PC-3 (cell line): ENCODE measurements at regions not wholly inside any gene's neighbourhood (a gene's known extent, or its start where the extent isn't known, plus 50 kb on each side); places are given as distances from the start of the nearest gene placed in this dataset.

Experiments
- ATAC-seq: fragments of 200-7000 bp; cut with Tn5 transposase; 2 replicates; pipeline ENCODE4 v1.9.1; 2020; ENCODE audit warnings: mild to moderate bottlenecking, moderate library complexity
- BruUV-seq: library from RNA; stranded (reverse); fragments of 400-500 nt; replicated peaks from 2 replicates; lab custom pipeline; 2021; lab: Mats Ljungman, UMichigan
- CTCF ChIA-PET: fragments of 300-600 bp; sonication (Branson Sonifier 250); formaldehyde crosslinking; loops from one replicate; lab custom pipeline; 2022; ENCODE audit warnings: antibody characterized with exemption; lab: Charles Lee
- POLR2A ChIA-PET: fragments of 300-600 bp; sonication (Branson Sonifier 250); formaldehyde crosslinking; loops from one replicate; lab custom pipeline; 2022; ENCODE audit warnings: antibody characterized with exemption; ENCODE audit not compliant: unreplicated experiment; lab: Charles Lee
- DNase-seq: peaks from one replicate; pipeline ENCODE4 v3.0.0-alpha.2; 2015
- H2AFZ ChIP-seq: fragments of 300-600 bp; sonication (generic); 2 replicates; pipeline ENCODE4 v1.6.0; 2016; ENCODE audit warnings: antibody characterized with exemption, low read length
- H3F3A ChIP-seq: fragments of 300-600 bp; sonication (generic); one replicate; pipeline ENCODE4 v1.6.0; 2017; ENCODE audit warnings: antibody characterized with exemption, low read length, control low read depth, mild to moderate bottlenecking; ENCODE audit not compliant: unreplicated experiment
- H3K27ac ChIP-seq: fragments of 300-600 bp; sonication (generic); 2 replicates; pipeline ENCODE4 v1.5.1; 2016; ENCODE audit warnings: mild to moderate bottlenecking, low read length
- H3K27me3 ChIP-seq: fragments of 300-600 bp; sonication (generic); 2 replicates; pipeline ENCODE4 v1.6.1; 2016; ENCODE audit warnings: low read length, mixed read lengths
- H3K36me3 ChIP-seq: fragments of 300-600 bp; sonication (generic); 2 replicates; pipeline ENCODE4 v1.6.1; 2016; ENCODE audit warnings: low read depth, mixed run types, low read length, mixed read lengths
- H3K4me1 ChIP-seq: fragments of 300-600 bp; sonication (generic); 2 replicates; pipeline ENCODE4 v1.5.1; 2016; ENCODE audit warnings: low read length; ENCODE audit not compliant: insufficient read depth
- H3K4me2 ChIP-seq: fragments of 300-600 bp; sonication (generic); 2 replicates; pipeline ENCODE4 v1.6.0; 2016; ENCODE audit warnings: low read length
- H3K4me3 ChIP-seq: fragments of 300-600 bp; sonication (generic); 2 replicates; pipeline ENCODE4 v1.5.1; 2016; ENCODE audit warnings: mild to moderate bottlenecking, low read length, mixed read lengths
- H3K79me2 ChIP-seq: fragments of 300-600 bp; sonication (generic); 2 replicates; pipeline ENCODE4 v1.6.1; 2017; ENCODE audit warnings: low read length, mixed read lengths
- H3K9ac ChIP-seq: fragments of 300-600 bp; sonication (generic); 2 replicates; pipeline ENCODE4 v1.6.0; 2016; ENCODE audit warnings: mild to moderate bottlenecking, low read length
- H3K9me2 ChIP-seq: fragments of 300-600 bp; sonication (generic); replicated peaks from 2 replicates; pipeline ENCODE4 v1.6.1; 2016; ENCODE audit warnings: mixed run types, low read length, mixed read lengths
- H3K9me3 ChIP-seq: fragments of 300-600 bp; sonication (generic); 2 replicates; pipeline ENCODE4 v1.6.1; 2016; ENCODE audit warnings: low read length, mixed read lengths
- H4K20me1 ChIP-seq: fragments of 300-600 bp; sonication (generic); 2 replicates; pipeline ENCODE4 v1.6.1; 2016; ENCODE audit warnings: low read length, mixed read lengths
- CTCF ChIP-seq: fragments of 300-600 bp; sonication (generic); conservative IDR thresholded peaks from 2 replicates; pipeline ENCODE4 v1.5.1; 2017; ENCODE audit warnings: antibody characterized with exemption, low read depth, mild to moderate bottlenecking, low read length
- EZH2 ChIP-seq: fragments of 300-600 bp; sonication (generic); IDR thresholded peaks from one replicate; pipeline ENCODE4 v1.6.1; 2017; ENCODE audit warnings: antibody characterized with exemption, mild to moderate bottlenecking, low read length; ENCODE audit not compliant: unreplicated experiment
- EZH2phosphoT487 ChIP-seq: fragments of 300-600 bp; sonication (generic); IDR thresholded peaks from 2 replicates; pipeline ENCODE4 v1.6.1; 2018; ENCODE audit warnings: mild to moderate bottlenecking, antibody characterized with exemption, low read length, borderline replicate concordance
- intact Hi-C: fragments of 100-400 bp; cut with micrococcal nuclease; formaldehyde crosslinking; loops from 2 replicates; pipeline ENCODE4 v1.9.0; 2023

GRCh38 chr2:206858687-206859329, 80.5 kb upstream of the CPO start:
- no peak for ATAC-seq

GRCh38 chr2:206859330-206859739, 80.0 kb upstream of the CPO start:
- ChIA-PET POLR2A (no interaction called here), CTCF (no interaction called here)
- Histone ChIP-seq H3K27me3 (no peaks in the 10 kb centered on the region), H3K9me2 (no peaks in the 10 kb centered on the region; the same call in 1 of the 2 replicates), H4K20me1 (no peaks in the 10 kb centered on the region), H3K4me1 (no peaks in the 10 kb centered on the region), H3F3A (no peaks in the 10 kb centered on the region), H3K9me3 (no peaks in the 10 kb centered on the region), H3K79me2 (no peaks in the 10 kb centered on the region), H3K9ac (no peak overlapping the region), H3K4me3 (no peak overlapping the region), H3K27ac (no peak overlapping the region), H3K4me2 (no peak overlapping the region), H3K36me3 (no peaks in the 10 kb centered on the region), H2AFZ (no peak overlapping the region)
- intact Hi-C loops = no loop called here
- TF ChIP-seq CTCF = no peak
- TF ChIP-seq EZH2 = no peak
- TF ChIP-seq EZH2phosphoT487 = no peak
- ATAC-seq = no peak
- no peak for DNase-seq
- no TSS peak for BruUV-seq

More at GRCh38 chr2:206858687-206859329, 80.5 kb upstream of the CPO start:
- Histone ChIP-seq H4K20me1 (no peaks in the 10 kb centered on the region), H3K27ac (no peak overlapping the region), H3K4me2 (no peak overlapping the region), H3K9me2 (no peaks in the 10 kb centered on the region; the same call in 1 of the 2 replicates), H3K9ac (no peak overlapping the region), H2AFZ (no peak overlapping the region), H3K36me3 (no peaks in the 10 kb centered on the region), H3K27me3 (no peaks in the 10 kb centered on the region), H3F3A (no peaks in the 10 kb centered on the region), H3K79me2 (no peaks in the 10 kb centered on the region), H3K9me3 (no peaks in the 10 kb centered on the region), H3K4me1 (no peaks in the 10 kb centered on the region), H3K4me3 (no peak overlapping the region)
- ChIA-PET CTCF (no interaction called here), POLR2A (no interaction called here)
- no TSS peak for BruUV-seq
- DNase-seq = no peak
- intact Hi-C loops = no loop called here
- TF ChIP-seq CTCF (no peak), EZH2 (no peak), EZH2phosphoT487 (no peak)

- Histone ChIP-seq H2AFZ (no peak overlapping the region), H3K4me3 (no peak overlapping the region), H3K79me2 (no peaks in the 10 kb centered on the region), H3K9me2 (no peaks in the 10 kb centered on the region), H3K36me3 (no peaks in the 10 kb centered on the region), H3K4me2 (no peak overlapping the region), H3K27me3 (no peaks in the 10 kb centered on the region), H3K4me1 (no peaks in the 10 kb centered on the region), H3K9ac (no peak overlapping the region), H4K20me1 (no peaks in the 10 kb centered on the region), H3F3A (no peaks in the 10 kb centered on the region), H3K9me3 (no peaks in the 10 kb centered on the region), H3K27ac (no peak overlapping the region)
- DNase-seq = no peak
- BruUV-seq = no TSS peak
- intact Hi-C loops = no loop called here
- ATAC-seq = no peak
- POLR2A ChIA-PET = no interaction called here
- CTCF ChIA-PET = no interaction called here
- no peak for TF ChIP-seq EZH2
- TF ChIP-seq CTCF = no peak
- TF ChIP-seq EZH2phosphoT487 = no peak
Measured at GRCh38 chr2:206863196-206863595, 76.1 kb upstream of the CPO start.
